H9 (cell line): ENCODE measurements at regions not wholly inside any gene's neighbourhood (a gene's known extent, or its start where the extent isn't known, plus 50 kb on each side); places are given as distances from the start of the nearest gene placed in this dataset.

Source experiments
- DNase-seq: peaks from one replicate; pipeline ENCODE4 v3.0.0-alpha.2; 2017
- H2AFZ ChIP-seq: one replicate; pipeline ENCODE4 v1.6.1; 2013; ENCODE audit warnings: mild to moderate bottlenecking, low read length, control low read depth, moderate library complexity
- H2AK5ac ChIP-seq: 2 replicates; pipeline ENCODE4 v1.6.1; 2013; ENCODE audit warnings: low read length, control low read depth, mixed read lengths; ENCODE audit not compliant: insufficient read length
- H2BK120ac ChIP-seq: one replicate; pipeline ENCODE4 v1.6.1; 2013; ENCODE audit warnings: low read depth, mild to moderate bottlenecking, low read length, control low read depth, inconsistent platforms; ENCODE audit not compliant: poor library complexity, severe bottlenecking
- H2BK12ac ChIP-seq: 2 replicates; pipeline ENCODE4 v1.6.1; 2013; ENCODE audit warnings: low read length, control low read depth, mixed read lengths, low read depth; ENCODE audit not compliant: insufficient read length
- H2BK15ac ChIP-seq: 2 replicates; pipeline ENCODE4 v1.6.1; 2013; ENCODE audit warnings: low read depth, low read length, control low read depth
- H2BK20ac ChIP-seq: one replicate; pipeline ENCODE4 v1.6.1; 2013; ENCODE audit warnings: low read depth, mild to moderate bottlenecking, low read length, control low read depth, inconsistent platforms; ENCODE audit not compliant: poor library complexity, severe bottlenecking
- H2BK5ac ChIP-seq: 2 replicates; pipeline ENCODE4 v1.6.1; 2013; ENCODE audit warnings: low read length, control low read depth, mixed read lengths; ENCODE audit not compliant: insufficient read length
- H3K14ac ChIP-seq: 2 replicates; pipeline ENCODE4 v1.6.1; 2013; ENCODE audit warnings: low read length, control low read depth; ENCODE audit not compliant: insufficient read depth
- H3K18ac ChIP-seq: 2 replicates; pipeline ENCODE4 v1.6.1; 2013; ENCODE audit warnings: low read depth, mild to moderate bottlenecking, mixed read lengths, low read length, control low read depth; ENCODE audit not compliant: insufficient read length
- H3K23ac ChIP-seq: 2 replicates; pipeline ENCODE4 v1.6.1; 2013; ENCODE audit warnings: low read length, control low read depth, mixed read lengths, low read depth; ENCODE audit not compliant: insufficient read length
- H3K23me2 ChIP-seq: 2 replicates; pipeline ENCODE4 v1.6.1; 2013; ENCODE audit warnings: low read depth, mild to moderate bottlenecking, mixed read lengths, low read length, control low read depth; ENCODE audit not compliant: insufficient read length, poor library complexity, severe bottlenecking
- H3K27ac ChIP-seq: 2 replicates; pipeline ENCODE4 v1.5.1; 2013; ENCODE audit warnings: low read length, control low read depth, mixed read lengths, low read depth; ENCODE audit not compliant: insufficient read length
- H3K27me3 ChIP-seq: 2 replicates; pipeline ENCODE4 v1.6.1; 2013; ENCODE audit warnings: low read length, control low read depth, inconsistent platforms; ENCODE audit not compliant: insufficient read depth
- H3K4ac ChIP-seq: 2 replicates; pipeline ENCODE4 v1.6.1; 2013; ENCODE audit warnings: low read depth, mild to moderate bottlenecking, control low read depth, inconsistent platforms, low read length, moderate library complexity
- H3K4me1 ChIP-seq: 2 replicates; pipeline ENCODE4 v1.6.1; 2013; ENCODE audit warnings: low read length, control low read depth, inconsistent platforms; ENCODE audit not compliant: insufficient read depth
- H3K4me2 ChIP-seq: 2 replicates; pipeline ENCODE4 v1.6.1; 2013; ENCODE audit warnings: low read length, control low read depth, mixed read lengths; ENCODE audit not compliant: insufficient read length, insufficient read depth
- H3K56ac ChIP-seq: 2 replicates; pipeline ENCODE4 v1.6.1; 2013; ENCODE audit warnings: low read depth, mild to moderate bottlenecking, mixed read lengths, low read length, control low read depth; ENCODE audit not compliant: insufficient read length
- H3K79me1 ChIP-seq: 2 replicates; pipeline ENCODE4 v1.6.1; 2013; ENCODE audit warnings: low read depth, mild to moderate bottlenecking, moderate library complexity, low read length, control low read depth, inconsistent platforms; ENCODE audit not compliant: insufficient read depth, poor library complexity, severe bottlenecking
- H3K79me2 ChIP-seq: 2 replicates; pipeline ENCODE4 v1.6.1; 2013; ENCODE audit warnings: low read length, control low read depth, inconsistent platforms; ENCODE audit not compliant: insufficient read depth
- H3K9ac ChIP-seq: 2 replicates; pipeline ENCODE4 v1.6.1; 2013; ENCODE audit warnings: low read length, control low read depth, mixed read lengths; ENCODE audit not compliant: insufficient read length; ENCODE audit errors: extremely low read depth
- H3K9me3 ChIP-seq: one replicate; pipeline ENCODE4 v1.6.1; 2013; ENCODE audit warnings: low read depth, low read length, inconsistent platforms; ENCODE audit not compliant: control insufficient read depth
- H3T11ph ChIP-seq: one replicate; pipeline ENCODE4 v1.6.1; 2013; ENCODE audit warnings: mild to moderate bottlenecking, low read length, control low read depth, inconsistent platforms
- H4K20me1 ChIP-seq: one replicate; pipeline ENCODE4 v1.6.1; 2013; ENCODE audit not compliant: control insufficient read depth, insufficient read length, insufficient read depth
- H4K5ac ChIP-seq: 2 replicates; pipeline ENCODE4 v1.6.1; 2013; ENCODE audit warnings: low read depth, mild to moderate bottlenecking, mixed read lengths, low read length, control low read depth; ENCODE audit not compliant: insufficient read length
- H4K8ac ChIP-seq: replicated peaks from 2 replicates; pipeline ENCODE4 v1.6.1; 2013; ENCODE audit warnings: low read length, control low read depth, mixed read lengths, low read depth; ENCODE audit not compliant: insufficient read length
- H4K91ac ChIP-seq: 2 replicates; pipeline ENCODE4 v1.6.1; 2013; ENCODE audit warnings: low read depth, mild to moderate bottlenecking, moderate library complexity, mixed read lengths, low read length, control low read depth; ENCODE audit not compliant: insufficient read length
- H3K27ac Mint-ChIP-seq, 3 experiments: 2 replicates in 2 of 3; 3 replicates in 1 of 3; pipeline ENCODE4 v1.8.0; 2020 to 2021; ENCODE audit warnings: mixed read lengths in 3 of 3, mild to moderate bottlenecking in 1 of 3, moderate library complexity in 1 of 3
- H3K27me3 Mint-ChIP-seq: 2 replicates; pipeline ENCODE4 v1.8.0; 2021; ENCODE audit warnings: low read depth, mild to moderate bottlenecking, moderate library complexity, mixed read lengths
- H3K36me3 Mint-ChIP-seq, 3 experiments: 2 replicates in 2 of 3; 3 replicates in 1 of 3; pipeline ENCODE4 v1.8.0; 2020 to 2021; ENCODE audit warnings: low read depth in 3 of 3, mixed read lengths in 3 of 3; ENCODE audit not compliant: insufficient read depth in 1 of 3
- H3K4me1 Mint-ChIP-seq, 2 experiments: 2 replicates each; pipeline ENCODE4 v1.8.0; 2020; ENCODE audit warnings: mixed read lengths in 2 of 2
- H3K4me3 Mint-ChIP-seq, 2 experiments: 2 replicates in 1 of 2; 3 replicates in 1 of 2; pipeline ENCODE4 v1.8.0; 2020 to 2021; ENCODE audit warnings: mild to moderate bottlenecking in 2 of 2, mixed read lengths in 2 of 2, moderate library complexity in 1 of 2
- H3K9me3 Mint-ChIP-seq, 2 experiments: 2 replicates in 1 of 2; 3 replicates in 1 of 2; pipeline ENCODE4 v1.8.0; 2020; ENCODE audit warnings: mild to moderate bottlenecking in 2 of 2, mixed read lengths in 2 of 2, moderate library complexity in 1 of 2
- CTCF ChIP-seq: fragments of 200-600 bp; sonication (generic); conservative IDR thresholded peaks from 3 replicates; pipeline ENCODE4 v1.8.0; 2021; ENCODE audit warnings: antibody characterized with exemption, mild to moderate bottlenecking
- WGBS: extraction: QIAGEN DNeasy Blood & Tissue Kit; methylation state at CpG from one replicate; pipeline ENCODE4 v1.1.7; 2013; ENCODE audit warnings: missing lambda C conversion rate, low lambda C conversion rate, mixed read lengths; ENCODE audit not compliant: insufficient read length; ENCODE audit errors: extremely low coverage; 5-methylcytosine and 5-hydroxymethylcytosine counted together

- Histone ChIP-seq H3K18ac (no peak overlapping the region), H2AK5ac (no peak overlapping the region), H4K5ac (no peak overlapping the region), H4K20me1 (no peaks in the 10 kb centered on the region), H2BK5ac (no peak overlapping the region), H2AFZ (no peak overlapping the region), H3K27me3 (no peaks in the 10 kb centered on the region), H3K23ac (no peak overlapping the region), H3K4ac (no peak overlapping the region), H3K23me2 (peaks cover 2% of the 10 kb centered on the region), H3K9me3 (no peaks in the 10 kb centered on the region), H3K27ac (no peak overlapping the region), H3K56ac (no peak overlapping the region), H3T11ph (no peak overlapping the region), H2BK12ac (no peak overlapping the region), H2BK120ac (no peak overlapping the region), H4K91ac (no peak overlapping the region), H3K79me2 (no peaks in the 10 kb centered on the region), H2BK15ac (no peak overlapping the region), H2BK20ac (no peak overlapping the region), H3K4me2 (no peak overlapping the region), H3K4me1 (0 out of 2 replicates have a peak, but pooled peaks cover 2% of the 10 kb centered on the region), H4K8ac (no peak overlapping the region), H3K79me1 (no peaks in the 10 kb centered on the region), H3K9ac (no peak overlapping the region), H3K14ac (no peak overlapping the region)
- Mint-ChIP-seq H3K4me3 (no peak overlapping the region), H3K4me1 (no peaks in the 10 kb centered on the region), H3K9me3 (no peaks in the 10 kb centered on the region), H3K27me3 (no peaks in the 10 kb centered on the region), H3K27ac (no peak overlapping the region), H3K36me3 (no peaks in the 10 kb centered on the region)
- DNase-seq, result no peak
- no CpG with 5 or more reads among the region's 2 CpGs for WGBS
- TF ChIP-seq CTCF, result no peak
Measured at GRCh38 chr7:106369816-106370215, 85.0 kb upstream of the NAMPT start.
